Caco-2 (cell line): ENCODE measurements at regions not wholly inside any gene's neighbourhood (a gene's known extent, or its start where the extent isn't known, plus 50 kb on each side); places are given as distances from the start of the nearest gene placed in this dataset.

Experiments used
- BruUV-seq: library from RNA; stranded (reverse); fragments of 400-500 nt; replicated peaks from 2 replicates; lab custom pipeline; 2021; lab: Mats Ljungman, UMichigan
- CTCF ChIA-PET: fragments of 300-600 bp; sonication (Branson Sonifier 250); formaldehyde crosslinking; loops from one replicate; lab custom pipeline; 2022; ENCODE audit warnings: antibody characterized with exemption; lab: Charles Lee
- POLR2A ChIA-PET: fragments of 300-600 bp; sonication (Branson Sonifier 250); formaldehyde crosslinking; loops from one replicate; lab custom pipeline; 2022; ENCODE audit warnings: antibody characterized with exemption; lab: Charles Lee
- DNase-seq, 2 experiments: peaks; one replicate each; pipeline versions ENCODE4 v3.0.0 to v3.0.0-alpha.2; 2020 to 2022
- H3K27me3 ChIP-seq: replicated peaks from 2 replicates; pipeline ENCODE4 v1.6.0; 2011; ENCODE audit warnings: low read length; ENCODE audit not compliant: control insufficient read depth, insufficient read depth
- H3K36me3 ChIP-seq: 2 replicates; pipeline ENCODE4 v1.5.1; 2011; ENCODE audit warnings: low read length; ENCODE audit not compliant: control insufficient read depth, insufficient read depth
- H3K4me1 ChIP-seq: fragments of 250-450 bp; sonication (Bioruptor Pico); 2 replicates; pipeline ENCODE4 v1.5.1; 2020; ENCODE audit warnings: mild to moderate bottlenecking
- H3K4me3 ChIP-seq: 2 replicates; pipeline ENCODE4 v1.5.1; 2011; ENCODE audit warnings: low read depth, mild to moderate bottlenecking, control low read depth, low read length
- H3K9me3 ChIP-seq: fragments of 250-450 bp; sonication (Bioruptor Pico); 2 replicates; pipeline ENCODE4 v1.5.1; 2020; ENCODE audit warnings: mild to moderate bottlenecking, moderate library complexity
- H3K27ac Mint-ChIP-seq: one replicate; pipeline ENCODE4 v1.8.0; 2022; ENCODE audit warnings: mixed read lengths; ENCODE audit not compliant: unreplicated experiment
- H3K27me3 Mint-ChIP-seq: one replicate; pipeline ENCODE4 v1.8.0; 2022; ENCODE audit warnings: mixed read lengths; ENCODE audit not compliant: insufficient read depth, unreplicated experiment
- H3K36me3 Mint-ChIP-seq: one replicate; pipeline ENCODE4 v1.8.0; 2022; ENCODE audit warnings: mild to moderate bottlenecking, mixed read lengths; ENCODE audit not compliant: insufficient read depth, unreplicated experiment
- H3K4me1 Mint-ChIP-seq: one replicate; pipeline ENCODE4 v1.8.0; 2022; ENCODE audit warnings: low read depth, mixed read lengths; ENCODE audit not compliant: unreplicated experiment
- H3K4me3 Mint-ChIP-seq: one replicate; pipeline ENCODE4 v1.8.0; 2022; ENCODE audit warnings: mild to moderate bottlenecking, moderate library complexity, mixed read lengths; ENCODE audit not compliant: unreplicated experiment
- H3K9me3 Mint-ChIP-seq: one replicate; pipeline ENCODE4 v1.8.0; 2022; ENCODE audit warnings: mixed read lengths; ENCODE audit not compliant: unreplicated experiment
- CTCF ChIP-seq, 2 experiments: fragments of 200-600 bp in 1 of 2; IDR thresholded peaks; 1 replicate in 1 of 2; 2 replicates in 1 of 2; pipeline versions ENCODE4 v1.5.1 to v1.8.0; 2011 to 2022; ENCODE audit warnings: antibody characterized with exemption in 1 of 2, control low read depth in 1 of 2, inconsistent platforms in 1 of 2, low read depth in 1 of 2, low read length in 1 of 2, mild to moderate bottlenecking in 1 of 2, moderate library complexity in 1 of 2; ENCODE audit not compliant: insufficient read depth in 1 of 2, severe bottlenecking in 1 of 2, unreplicated experiment in 1 of 2
- intact Hi-C: fragments of 100-400 bp; cut with micrococcal nuclease; formaldehyde crosslinking; loops from one replicate; pipeline ENCODE4 v1.10.0; 2022; ENCODE audit not compliant: unreplicated experiment

GRCh38 chr15:62914461-62915079 is 128.0 kb upstream of the TPM1 start:
- ChIA-PET CTCF (interaction anchor here (1.1 kb wide), 1 partner anchor 35 kb away, joined by 3 read pairs; no protein-coding TSS in a partner anchor), POLR2A (no interaction called here)
- no peaks in the 10 kb centered on the region for H3K27me3 ChIP-seq
- no peak overlapping the region for H3K4me3 ChIP-seq
- Mint-ChIP-seq H3K9me3 (peaks cover 8% of the 10 kb centered on the region), H3K4me1 (peaks cover 24% of the 10 kb centered on the region), H3K4me3 (no peak overlapping the region), H3K27me3 (no peaks in the 10 kb centered on the region), H3K36me3 (no peaks in the 10 kb centered on the region), H3K27ac (peak overlapping the region; percentile 20)
- no peaks in the 10 kb centered on the region for H3K9me3 ChIP-seq
- peak in 1 of 2 experiments; percentile 41 for DNase-seq
- intact Hi-C loops, result no loop called here
- no TSS peak for BruUV-seq
- TF ChIP-seq CTCF (IDR thresholded peaks at IDR 0.05; ENCODE audit: insufficient read depth in 1 of 2, low read depth in 1 of 2, low read length in 1 of 2, severe bottlenecking in 1 of 2, unreplicated experiment in 1 of 2), result no peak
- peaks cover 11% of the 10 kb centered on the region; the same call in 1 of the 2 replicates for H3K4me1 ChIP-seq
- no peaks in the 10 kb centered on the region for H3K36me3 ChIP-seq

GRCh38 chr15:62920682-62921502 is 121.7 kb upstream of the TPM1 start:
- intact Hi-C loops, result no loop called here
- no peak overlapping the region for H3K27ac Mint-ChIP-seq
- BruUV-seq, result no TSS peak

More at GRCh38 chr15:62920682-62921502, 121.7 kb upstream of the TPM1 start:
- ChIA-PET CTCF (no interaction called here), POLR2A (interaction anchor here (0.5 kb wide), 1 partner anchor 23 kb away, joined by 9 read pairs; no protein-coding TSS in a partner anchor)
- no peak overlapping the region for H3K4me3 ChIP-seq
- Mint-ChIP-seq H3K36me3 (no peaks in the 10 kb centered on the region), H3K9me3 (peaks cover 8% of the 10 kb centered on the region), H3K4me3 (no peak overlapping the region), H3K27me3 (no peaks in the 10 kb centered on the region), H3K4me1 (peaks cover 1% of the 10 kb centered on the region)
- DNase-seq, result no peak
- H3K27me3 ChIP-seq, result no peaks in the 10 kb centered on the region
- TF ChIP-seq CTCF (IDR thresholded peaks at IDR 0.05; ENCODE audit: insufficient read depth in 1 of 2, low read depth in 1 of 2, low read length in 1 of 2, severe bottlenecking in 1 of 2, unreplicated experiment in 1 of 2), result no peak
- no peaks in the 10 kb centered on the region for H3K9me3 ChIP-seq
- no peaks in the 10 kb centered on the region for H3K36me3 ChIP-seq
- H3K4me1 ChIP-seq, result no peaks in the 10 kb centered on the region
